CD4-positive, alpha-beta T cell (primary cell): ENCODE measurements at regions not wholly inside any gene's neighbourhood (a gene's known extent, or its start where the extent isn't known, plus 50 kb on each side); places are given as distances from the start of the nearest gene placed in this dataset.
"Not testable (repeated sequence)": the region's sequence is repeated elsewhere in the genome, so short reads cannot be mapped to it uniquely, and the experiment has no call there.

ENCODE experiments used
- ATAC-seq: fragments of 200-7000 bp; cut with Tn5 transposase; one replicate; pipeline ENCODE4 v1.10.0; 2022; ENCODE audit warnings: mild to moderate bottlenecking; ENCODE audit not compliant: poor library complexity
- CTCF ChIA-PET: fragments of 350-600 bp; sonication (Branson Sonifier 250); formaldehyde crosslinking; loops from one replicate; lab custom pipeline; 2021; ENCODE audit warnings: antibody characterized with exemption, inconsistent platforms; lab: Charles Lee
- POLR2A ChIA-PET: fragments of 350-600 bp; sonication (Branson Sonifier 250); formaldehyde crosslinking; loops from one replicate; lab custom pipeline; 2021; ENCODE audit warnings: antibody characterized with exemption, inconsistent platforms; lab: Charles Lee
- DNase-seq, 14 experiments: peaks; one replicate each; pipeline ENCODE4 v3.0.0-alpha.2; 2013 to 2020; ENCODE audit warnings: mixed read lengths in 2 of 14
- H3K27ac ChIP-seq, 2 donors: one replicate each; pipeline versions ENCODE4 v1.5.1 to v1.7.0; 2013; ENCODE audit warnings: low read length in 2 of 2, low read depth in 1 of 2, mild to moderate bottlenecking in 1 of 2
- H3K27me3 ChIP-seq, 2 experiments: 1 replicate in 1 of 2; 2 replicates in 1 of 2; pipeline versions ENCODE4 v1.6.1 to v1.7.0; 2013; ENCODE audit warnings: low read length in 2 of 2, control low read depth in 1 of 2, mild to moderate bottlenecking in 1 of 2, moderate library complexity in 1 of 2; ENCODE audit not compliant: insufficient read depth in 2 of 2, control insufficient read depth in 1 of 2
- H3K36me3 ChIP-seq: one replicate; pipeline ENCODE4 v1.6.1; 2013; ENCODE audit warnings: low read length, control low read depth; ENCODE audit not compliant: insufficient read depth
- H3K4me1 ChIP-seq: one replicate; pipeline ENCODE4 v1.6.1; 2013; ENCODE audit warnings: low read length, control low read depth; ENCODE audit not compliant: insufficient read depth
- H3K4me3 ChIP-seq: one replicate; pipeline ENCODE4 v1.5.1; 2013; ENCODE audit warnings: mild to moderate bottlenecking, low read length, moderate library complexity
- H3K9me3 ChIP-seq, 2 experiments: 1 replicate in 1 of 2; 2 replicates in 1 of 2; pipeline versions ENCODE4 v1.6.1 to v1.7.0; 2013; ENCODE audit warnings: low read length in 2 of 2, mild to moderate bottlenecking in 2 of 2, control low read depth in 1 of 2, moderate library complexity in 1 of 2; ENCODE audit not compliant: control insufficient read depth in 1 of 2, insufficient read depth in 1 of 2
- H3K27ac Mint-ChIP-seq: one replicate; pipeline ENCODE4 v1.8.0; 2020; ENCODE audit warnings: mixed read lengths
- H3K27me3 Mint-ChIP-seq: one replicate; pipeline ENCODE4 v1.8.0; 2021; ENCODE audit warnings: mixed read lengths
- H3K36me3 Mint-ChIP-seq: one replicate; pipeline ENCODE4 v1.8.0; 2021; ENCODE audit warnings: low read depth, mixed read lengths
- H3K4me1 Mint-ChIP-seq: one replicate; pipeline ENCODE4 v1.8.0; 2021; ENCODE audit warnings: low read depth, mixed read lengths
- H3K4me3 Mint-ChIP-seq: one replicate; pipeline ENCODE4 v1.8.0; 2020; ENCODE audit warnings: mild to moderate bottlenecking, mixed read lengths
- H3K9me3 Mint-ChIP-seq: one replicate; pipeline ENCODE4 v1.8.0; 2020; ENCODE audit warnings: mixed read lengths
- CTCF ChIP-seq: fragments of 200-600 bp; IDR thresholded peaks from one replicate; pipeline ENCODE4 v1.8.0; 2022; ENCODE audit warnings: antibody characterized with exemption, mild to moderate bottlenecking
- intact Hi-C, 2 experiments: fragments of 100-400 bp; cut with DNase I in 1 of 2; cut with micrococcal nuclease in 1 of 2; formaldehyde crosslinking; loops; one replicate each; pipeline versions ENCODE4 v1.15.1 to v1.9.0; 2023 to 2025; cut with DNase I, micrococcal nuclease

GRCh38 chr2:47697000-47697601 is 85.8 kb upstream of the MSH6 start:
- Histone ChIP-seq H3K27ac (no peak overlapping the region), H3K36me3 (no peaks in the 10 kb centered on the region), H3K9me3 (no peaks in the 10 kb centered on the region), H3K4me3 (no peak overlapping the region), H3K4me1 (no peaks in the 10 kb centered on the region), H3K27me3 (peaks cover 0 to 5% of the 10 kb centered on the region in 2 experiments)
- H3K4me1 Mint-ChIP-seq = no peaks in the 10 kb centered on the region
- ChIA-PET POLR2A (no interaction called here), CTCF (no interaction called here)
- intact Hi-C loops = no loop called here
- H3K27me3 Mint-ChIP-seq = peaks cover 24% of the 10 kb centered on the region
- H3K36me3 Mint-ChIP-seq = no peaks in the 10 kb centered on the region
- no peak overlapping the region for H3K4me3 Mint-ChIP-seq
- no peak overlapping the region for H3K27ac Mint-ChIP-seq
- H3K9me3 Mint-ChIP-seq = no peaks in the 10 kb centered on the region
- ATAC-seq = no peak
- TF ChIP-seq CTCF = no peak
- DNase-seq = no peak

- H3K27ac Mint-ChIP-seq = no peak overlapping the region
- Histone ChIP-seq H3K4me1 (no peaks in the 10 kb centered on the region), H3K27me3 (peaks cover 0 to 5% of the 10 kb centered on the region in 2 experiments), H3K36me3 (no peaks in the 10 kb centered on the region), H3K4me3 (no peak overlapping the region), H3K27ac (no peak overlapping the region), H3K9me3 (no peaks in the 10 kb centered on the region)
- DNase-seq = no peak
- intact Hi-C loops = no loop called here
- ATAC-seq = no peak
- no peaks in the 10 kb centered on the region for H3K36me3 Mint-ChIP-seq
- no peaks in the 10 kb centered on the region for H3K4me1 Mint-ChIP-seq
- H3K4me3 Mint-ChIP-seq = no peak overlapping the region
- peaks cover 24% of the 10 kb centered on the region for H3K27me3 Mint-ChIP-seq
- POLR2A ChIA-PET = no interaction called here
- no peak for TF ChIP-seq CTCF
- CTCF ChIA-PET = no interaction called here
- no peaks in the 10 kb centered on the region for H3K9me3 Mint-ChIP-seq
These were observed 86.5 kb upstream of the MSH6 start for GRCh38 chr2:47696478-47696831.

- no peaks in the 10 kb centered on the region for H3K4me1 Mint-ChIP-seq
- no peaks in the 10 kb centered on the region for H3K36me3 Mint-ChIP-seq
- H3K27ac Mint-ChIP-seq = no peak overlapping the region
- no peak overlapping the region for H3K4me3 Mint-ChIP-seq
- ATAC-seq (no peak), DNase-seq (no peak)
- ChIA-PET CTCF (interaction anchor here (0.6 to 0.7 kb wide), 2 partner anchors 651 to 1113 kb away, joined by 3 to 6 read pairs; no protein-coding TSS in a partner anchor), POLR2A (no interaction called here)
- Histone ChIP-seq H3K9me3 (no peaks in the 10 kb centered on the region), H3K4me1 (no peaks in the 10 kb centered on the region), H3K36me3 (no peaks in the 10 kb centered on the region), H3K27ac (no peak overlapping the region), H3K4me3 (no peak overlapping the region), H3K27me3 (peaks cover 0 to 5% of the 10 kb centered on the region in 2 experiments)
- intact Hi-C loops = no loop called here
- no peak for TF ChIP-seq CTCF
- peaks cover 24% of the 10 kb centered on the region for H3K27me3 Mint-ChIP-seq
- no peaks in the 10 kb centered on the region for H3K9me3 Mint-ChIP-seq
These were observed 87.0 kb upstream of the MSH6 start for GRCh38 chr2:47695800-47696477.

- H3K27ac Mint-ChIP-seq, H3K4me3 ChIP-seq, H3K4me3 Mint-ChIP-seq, POLR2A ChIA-PET, H3K36me3 Mint-ChIP-seq, H3K27ac ChIP-seq, H3K4me1 Mint-ChIP-seq, H3K9me3 ChIP-seq, CTCF ChIA-PET, DNase-seq, H3K36me3 ChIP-seq, H3K27me3 ChIP-seq, H3K9me3 Mint-ChIP-seq, H3K4me1 ChIP-seq, intact Hi-C loops, ATAC-seq: not testable (repeated sequence)
- peaks cover 20% of the 10 kb centered on the region for H3K27me3 Mint-ChIP-seq
These were observed 88.5 kb upstream of the MSH6 start for GRCh38 chr2:47694451-47694850.

GRCh38 chr2:47690706-47691325 is 92.1 kb upstream of the MSH6 start:
- intact Hi-C loops, H3K9me3 ChIP-seq, H3K27ac ChIP-seq, H3K4me1 Mint-ChIP-seq, DNase-seq, H3K36me3 ChIP-seq, ATAC-seq, H3K4me1 ChIP-seq, H3K4me3 ChIP-seq, H3K36me3 Mint-ChIP-seq, H3K4me3 Mint-ChIP-seq, H3K27ac Mint-ChIP-seq, H3K9me3 Mint-ChIP-seq, H3K27me3 ChIP-seq, H3K27me3 Mint-ChIP-seq, POLR2A ChIA-PET: not testable (repeated sequence)
- CTCF ChIA-PET = interaction anchor here (0.6 kb wide), 1 partner anchor 1230 kb away, joined by 3 read pairs; no protein-coding TSS in a partner anchor
